H1 (cell line): ENCODE measurements at regions not wholly inside any gene's neighbourhood (a gene's known extent, or its start where the extent isn't known, plus 50 kb on each side); places are given as distances from the start of the nearest gene placed in this dataset.

Experiments used
- CHD2 ChIP-seq: IDR thresholded peaks from 2 replicates; pipeline ENCODE4 v1.6.1; 2012; ENCODE audit warnings: low read length, improper control_type of control experiment
- CTCF ChIP-seq, 3 experiments: IDR thresholded peaks; 1 replicate in 2 of 3; 2 replicates in 1 of 3; pipeline versions ENCODE4 v1.5.1 to v1.6.1; 2011; ENCODE audit warnings: low read length in 3 of 3, mild to moderate bottlenecking in 3 of 3, inconsistent platforms in 2 of 3, low read depth in 1 of 3, moderate library complexity in 1 of 3; ENCODE audit not compliant: insufficient read depth in 1 of 3; ENCODE audit errors: control extremely low read depth in 1 of 3
- EP300 ChIP-seq, 2 experiments: IDR thresholded peaks; 1 replicate in 1 of 2; 2 replicates in 1 of 2; pipeline ENCODE4 v1.6.1; 2011 to 2012; ENCODE audit warnings: low read depth in 2 of 2, low read length in 2 of 2, mild to moderate bottlenecking in 2 of 2, borderline replicate concordance in 1 of 2, inconsistent platforms in 1 of 2, moderate library complexity in 1 of 2
- EZH2 ChIP-seq: fragments of 200-600 bp; sonication (generic); IDR thresholded peaks from 2 replicates; pipeline ENCODE4 v1.7.1; 2012; ENCODE audit warnings: low read depth, mild to moderate bottlenecking, moderate library complexity, low read length, inconsistent platforms; ENCODE audit not compliant: severe bottlenecking
- MAX ChIP-seq: IDR thresholded peaks from 2 replicates; pipeline ENCODE4 v1.6.1; 2012; ENCODE audit warnings: inconsistent platforms
- POLR2A ChIP-seq, 2 experiments: IDR thresholded peaks; 1 replicate in 1 of 2; 2 replicates in 1 of 2; pipeline ENCODE4 v1.6.1; 2011; ENCODE audit warnings: low read depth in 2 of 2, low read length in 2 of 2, mild to moderate bottlenecking in 2 of 2; ENCODE audit errors: control extremely low read depth in 1 of 2
- POLR2AphosphoS5 ChIP-seq: IDR thresholded peaks from 2 replicates; pipeline ENCODE4 v1.6.1; 2011; ENCODE audit warnings: low read depth, low read length
- RAD21 ChIP-seq, 2 experiments: IDR thresholded peaks in 1 of 2; conservative IDR thresholded peaks in 1 of 2; 2 replicates each; pipeline ENCODE4 v1.6.1; 2011; ENCODE audit warnings: low read depth in 2 of 2, low read length in 2 of 2, improper control_type of control experiment in 1 of 2, inconsistent platforms in 1 of 2, mild to moderate bottlenecking in 1 of 2, moderate library complexity in 1 of 2
- RFX5 ChIP-seq: IDR thresholded peaks from 2 replicates; pipeline ENCODE4 v1.6.1; 2011; ENCODE audit warnings: low read depth, low read length, improper control_type of control experiment, borderline replicate concordance
- RXRA ChIP-seq: IDR thresholded peaks from 2 replicates; pipeline ENCODE4 v1.6.1; 2011; ENCODE audit warnings: low read depth, mild to moderate bottlenecking, low read length, moderate library complexity; ENCODE audit not compliant: insufficient read depth
- TEAD4 ChIP-seq: IDR thresholded peaks from 2 replicates; pipeline ENCODE4 v1.6.1; 2012; ENCODE audit warnings: low read depth, low read length, inconsistent platforms, mixed read lengths
- USF2 ChIP-seq: IDR thresholded peaks from 2 replicates; pipeline ENCODE4 v1.6.1; 2011; ENCODE audit warnings: low read length, improper control_type of control experiment

GRCh38 chr10:29048506-29048905 lies 240.4 kb upstream of the LYZL1 start:
- TF ChIP-seq EZH2 (no peak), CHD2 (no peak), TEAD4 (no peak), USF2 (no peak), POLR2AphosphoS5 (no peak), MAX (no peak), CTCF (IDR thresholded peaks at IDR 0.05; ENCODE audit: control extremely low read depth in 1 of 3, insufficient read depth in 1 of 3, low read depth in 1 of 3, low read length in 3 of 3) (no peak), POLR2A (IDR thresholded peaks at IDR 0.05; ENCODE audit: control extremely low read depth in 1 of 2, low read depth in 2 of 2, low read length in 2 of 2) (no peak), EP300 (IDR thresholded peaks at IDR 0.05; ENCODE audit: borderline replicate concordance in 1 of 2, low read depth in 2 of 2, low read length in 2 of 2) (no peak), RFX5 (no peak), RXRA (no peak), RAD21 (IDR thresholded peaks at IDR 0.05 in 1 of 2, conservative IDR thresholded peaks at IDR 0.05 in 1 of 2; ENCODE audit: low read depth in 2 of 2, low read length in 2 of 2) (no peak)
